A549 (cell line): ENCODE measurements at regions not wholly inside any gene's neighbourhood (a gene's known extent, or its start where the extent isn't known, plus 50 kb on each side); places are given as distances from the start of the nearest gene placed in this dataset.

Experiments used
- ATAC-seq, 2 experiments: fragments of 200-7000 bp in 1 of 2; fragments of >200 bp in 1 of 2; cut with Nextera tagmentation in 1 of 2; cut with Tn5 transposase in 1 of 2; 3 replicates each; pipeline versions ENCODE4 v1.8.0 to v1.9.1; 2018 to 2020; ENCODE audit warnings: mild to moderate bottlenecking in 1 of 2, moderate library complexity in 1 of 2
- CTCF ChIA-PET: fragments of 300-600 bp; sonication (Branson Sonifier 250); formaldehyde crosslinking; extraction: SDS; loops from one replicate; lab custom pipeline; 2021; ENCODE audit warnings: antibody characterized with exemption, inconsistent platforms; lab: Yijun Ruan, JAX
- POLR2A ChIA-PET: fragments of 350-600 bp; formaldehyde crosslinking; extraction: SDS; loops from one replicate; lab custom pipeline; 2021; ENCODE audit warnings: antibody characterized with exemption, inconsistent platforms; lab: Yijun Ruan, JAX
- DNase-seq, 2 experiments: peaks; one replicate each; pipeline versions ENCODE4 v3.0.0 to v3.0.0-alpha.2; 2011 to 2016; ENCODE audit warnings: low read depth in 1 of 2, low spot score in 1 of 2
- FAIRE-seq: peaks from 2 replicates; lab custom pipeline; 2011; peaks lifted over from hg19 to GRCh38; lab: Jason Lieb, UNC
- H3K27ac ChIP-seq, 2 experiments: fragments of >200 bp; sonication (Bioruptor Twin); formaldehyde crosslinking; 3 replicates each; pipeline ENCODE4 v1.5.1; 2016 to 2017
- H3K4me1 ChIP-seq: fragments of >200 bp; sonication (Bioruptor Twin); formaldehyde crosslinking; 3 replicates; pipeline ENCODE4 v1.6.1; 2016
- H3K4me2 ChIP-seq: fragments of >200 bp; sonication (Bioruptor Twin); formaldehyde crosslinking; 3 replicates; pipeline ENCODE4 v1.6.1; 2016
- H3K4me3 ChIP-seq: fragments of >200 bp; sonication (Bioruptor Twin); formaldehyde crosslinking; 3 replicates; pipeline ENCODE4 v1.5.1; 2016
- H3K9me3 ChIP-seq: fragments of >200 bp; sonication (Bioruptor Twin); formaldehyde crosslinking; 3 replicates; pipeline ENCODE4 v1.6.1; 2016
- BCL3 ChIP-seq: fragments of >200 bp; sonication (Bioruptor Twin); formaldehyde crosslinking; IDR thresholded peaks from 3 replicates; pipeline ENCODE4 v1.6.1; 2016
- BHLHE40 ChIP-seq: IDR thresholded peaks from 2 replicates; pipeline ENCODE4 v1.6.1; 2012; ENCODE audit warnings: low read depth, low read length, inconsistent platforms
- CBX2 ChIP-seq: fragments of 200-600 bp; sonication (generic); IDR thresholded peaks from 2 replicates; pipeline ENCODE4 v1.6.1; 2016; ENCODE audit warnings: low read depth, mild to moderate bottlenecking, borderline replicate concordance
- ESRRA ChIP-seq: fragments of 150-350 bp; IDR thresholded peaks from 2 replicates; pipeline ENCODE4 v1.6.1; 2014; ENCODE audit warnings: mild to moderate bottlenecking, low read length, borderline replicate concordance
- GATA3 ChIP-seq: IDR thresholded peaks from 2 replicates; pipeline ENCODE4 v1.6.1; 2012; ENCODE audit warnings: borderline replicate concordance
- HES2 ChIP-seq: fragments of >200 bp; sonication (Bioruptor Twin); formaldehyde crosslinking; IDR thresholded peaks from 2 replicates; pipeline ENCODE4 v1.6.1; 2016
- HMGXB4 ChIP-seq: fragments of 250-450 bp; sonication (Bioruptor Pico); IDR thresholded peaks from 2 replicates; pipeline ENCODE4 v1.5.0; 2021; ENCODE audit warnings: mild to moderate bottlenecking, moderate library complexity, borderline replicate concordance
- HOXB13 ChIP-seq: fragments of 250-450 bp; sonication (Bioruptor Pico); IDR thresholded peaks from 2 replicates; pipeline ENCODE4 v1.5.0; 2020; ENCODE audit warnings: low read depth, mild to moderate bottlenecking, moderate library complexity
- HOXB5 ChIP-seq: fragments of 250-450 bp; sonication (Bioruptor Pico); IDR thresholded peaks from 2 replicates; pipeline ENCODE4 v1.5.0; 2020; ENCODE audit warnings: mild to moderate bottlenecking, moderate library complexity
- MAFK ChIP-seq: fragments of 450-650 bp; IDR thresholded peaks from 2 replicates; pipeline ENCODE4 v1.6.1; 2014; ENCODE audit not compliant: partially characterized antibody
- MAZ ChIP-seq: fragments of 150-350 bp; IDR thresholded peaks from 2 replicates; pipeline ENCODE4 v1.6.1; 2014; ENCODE audit warnings: antibody characterized with exemption, low read depth, low read length, borderline replicate concordance
- NR3C1 ChIP-seq: fragments of >200 bp; sonication (Bioruptor Twin); formaldehyde crosslinking; IDR thresholded peaks from 3 replicates; pipeline ENCODE4 v1.6.1; 2017
- PHF8 ChIP-seq: fragments of 200-600 bp; sonication (generic); IDR thresholded peaks from 2 replicates; pipeline ENCODE4 v1.6.1; 2016; ENCODE audit warnings: low read depth, mild to moderate bottlenecking, antibody characterized with exemption, moderate library complexity, borderline replicate concordance
- POLR2A ChIP-seq: IDR thresholded peaks from 2 replicates; pipeline ENCODE4 v1.6.1; 2012; ENCODE audit warnings: mild to moderate bottlenecking, low read length
- RFX5 ChIP-seq: fragments of 450-650 bp; IDR thresholded peaks from 2 replicates; pipeline ENCODE4 v1.7.1; 2014; ENCODE audit warnings: antibody characterized with exemption, mild to moderate bottlenecking, moderate library complexity
- ZC3H11A ChIP-seq: fragments of 450-650 bp; IDR thresholded peaks from 2 replicates; pipeline ENCODE4 v1.6.1; 2014; ENCODE audit warnings: antibody characterized with exemption, mild to moderate bottlenecking
- ZSCAN20 ChIP-seq: fragments of 250-450 bp; sonication (Bioruptor Pico); IDR thresholded peaks from 2 replicates; pipeline ENCODE4 v1.8.0; 2022; ENCODE audit warnings: mild to moderate bottlenecking, moderate library complexity
- WGBS: methylation state at CpG from one replicate; pipeline ENCODE4 v1.1.6; 2017; ENCODE audit errors: missing lambda C conversion rate; 5-methylcytosine and 5-hydroxymethylcytosine counted together
- TF ChIP-seq, protein P1 (sequence below): fragments of >200 bp; sonication (Bioruptor Twin); formaldehyde crosslinking; IDR thresholded peaks from 3 replicates; pipeline ENCODE4 v1.5.1; 2016
- TF ChIP-seq, protein P2 (sequence below): fragments of 450-650 bp; IDR thresholded peaks from 2 replicates; pipeline ENCODE4 v1.6.1; 2014; ENCODE audit warnings: antibody characterized with exemption
- TF ChIP-seq, protein P3 (sequence below): IDR thresholded peaks from 2 replicates; pipeline ENCODE4 v1.6.1; 2012
- TF ChIP-seq, protein P4 (sequence below): fragments of 250-450 bp; sonication (Bioruptor Pico); IDR thresholded peaks from 2 replicates; pipeline ENCODE4 v1.5.0; 2020; ENCODE audit warnings: low read depth, mild to moderate bottlenecking, moderate library complexity

DNA sequence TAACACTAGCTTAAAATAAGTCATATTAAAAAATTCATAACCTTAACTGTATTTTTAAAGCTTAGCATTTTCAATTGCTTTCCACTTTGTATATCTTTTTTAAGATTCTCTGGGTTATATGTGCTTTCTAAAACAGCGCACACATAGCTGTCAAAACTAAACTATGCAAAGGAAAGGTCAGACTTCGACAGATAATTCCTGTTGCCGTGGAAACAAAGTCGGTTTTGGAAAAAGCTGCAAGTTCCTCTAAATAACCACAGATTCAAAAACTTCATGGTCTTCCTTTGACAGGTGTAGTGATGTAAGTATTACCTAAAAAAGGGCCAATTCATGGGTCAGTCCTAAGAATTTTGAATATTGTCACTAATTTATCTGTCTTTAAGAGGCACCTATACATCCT, 249.6 kb upstream of the TFPI start:
- Histone ChIP-seq H3K4me2 (no peak overlapping the region), H3K27ac (no peak overlapping the region), H3K4me1 (no peaks in the 10 kb centered on the region), H3K4me3 (no peak overlapping the region), H3K9me3 (no peaks in the 10 kb centered on the region; the same call in 2 of the 3 replicates)
- TF ChIP-seq MAZ: no peak
- no peak for TF ChIP-seq POLR2A
- no peak for TF ChIP-seq HOXB5 (CRISPR knock-in tag)
- TF ChIP-seq, protein P1, sequence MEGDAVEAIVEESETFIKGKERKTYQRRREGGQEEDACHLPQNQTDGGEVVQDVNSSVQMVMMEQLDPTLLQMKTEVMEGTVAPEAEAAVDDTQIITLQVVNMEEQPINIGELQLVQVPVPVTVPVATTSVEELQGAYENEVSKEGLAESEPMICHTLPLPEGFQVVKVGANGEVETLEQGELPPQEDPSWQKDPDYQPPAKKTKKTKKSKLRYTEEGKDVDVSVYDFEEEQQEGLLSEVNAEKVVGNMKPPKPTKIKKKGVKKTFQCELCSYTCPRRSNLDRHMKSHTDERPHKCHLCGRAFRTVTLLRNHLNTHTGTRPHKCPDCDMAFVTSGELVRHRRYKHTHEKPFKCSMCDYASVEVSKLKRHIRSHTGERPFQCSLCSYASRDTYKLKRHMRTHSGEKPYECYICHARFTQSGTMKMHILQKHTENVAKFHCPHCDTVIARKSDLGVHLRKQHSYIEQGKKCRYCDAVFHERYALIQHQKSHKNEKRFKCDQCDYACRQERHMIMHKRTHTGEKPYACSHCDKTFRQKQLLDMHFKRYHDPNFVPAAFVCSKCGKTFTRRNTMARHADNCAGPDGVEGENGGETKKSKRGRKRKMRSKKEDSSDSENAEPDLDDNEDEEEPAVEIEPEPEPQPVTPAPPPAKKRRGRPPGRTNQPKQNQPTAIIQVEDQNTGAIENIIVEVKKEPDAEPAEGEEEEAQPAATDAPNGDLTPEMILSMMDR: no peak
- TF ChIP-seq PHF8: no peak
- no peak for TF ChIP-seq BCL3
- TF ChIP-seq CBX2: no peak
- TF ChIP-seq, protein P2, sequence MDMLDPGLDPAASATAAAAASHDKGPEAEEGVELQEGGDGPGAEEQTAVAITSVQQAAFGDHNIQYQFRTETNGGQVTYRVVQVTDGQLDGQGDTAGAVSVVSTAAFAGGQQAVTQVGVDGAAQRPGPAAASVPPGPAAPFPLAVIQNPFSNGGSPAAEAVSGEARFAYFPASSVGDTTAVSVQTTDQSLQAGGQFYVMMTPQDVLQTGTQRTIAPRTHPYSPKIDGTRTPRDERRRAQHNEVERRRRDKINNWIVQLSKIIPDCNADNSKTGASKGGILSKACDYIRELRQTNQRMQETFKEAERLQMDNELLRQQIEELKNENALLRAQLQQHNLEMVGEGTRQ: no peak
- no peak for TF ChIP-seq HES2
- TF ChIP-seq, protein P3, sequence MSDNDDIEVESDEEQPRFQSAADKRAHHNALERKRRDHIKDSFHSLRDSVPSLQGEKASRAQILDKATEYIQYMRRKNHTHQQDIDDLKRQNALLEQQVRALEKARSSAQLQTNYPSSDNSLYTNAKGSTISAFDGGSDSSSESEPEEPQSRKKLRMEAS: no peak
- no peak for TF ChIP-seq RFX5
- no peak for TF ChIP-seq ZC3H11A
- no peak for TF ChIP-seq ZSCAN20 (CRISPR knock-in tag)
- no peak for TF ChIP-seq BHLHE40
- TF ChIP-seq HOXB13 (CRISPR knock-in tag): no peak
- no peak for TF ChIP-seq ESRRA
- TF ChIP-seq HMGXB4 (CRISPR knock-in tag): no peak
- WGBS: 67% methylated on average over 4 of the region's 4 CpGs
- DNase-seq (no peak), FAIRE-seq (no peak), ATAC-seq (no peak)
- CTCF ChIA-PET: interaction anchor here (0.6 kb wide), 1 partner anchor 1154 kb away, joined by 3 read pairs; no protein-coding TSS in a partner anchor
- POLR2A ChIA-PET: no interaction called here

DNA sequence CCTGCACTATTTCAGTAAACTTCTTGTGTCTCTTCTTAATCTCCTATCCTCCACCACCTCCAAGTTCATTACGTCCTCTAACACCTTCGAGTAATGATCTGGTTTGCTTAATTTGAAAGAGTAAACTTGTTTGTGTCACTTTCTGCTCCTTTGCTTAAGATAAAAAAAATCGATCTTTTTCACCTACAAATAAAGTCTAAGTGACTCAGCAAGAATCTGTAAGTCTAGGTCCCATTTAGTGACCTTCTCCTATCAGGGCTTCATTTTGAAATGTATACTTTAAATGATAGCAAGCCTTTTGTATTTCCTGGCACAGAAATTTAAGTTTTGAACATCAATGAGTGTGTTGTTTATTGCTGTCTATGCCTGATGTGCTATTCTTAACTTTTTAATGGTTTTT, 260.9 kb upstream of the TFPI start:
- ATAC-seq (no peak), FAIRE-seq (no peak), DNase-seq (no peak)
- POLR2A ChIA-PET: no interaction called here
- no peak for TF ChIP-seq ZC3H11A
- no peak for TF ChIP-seq GATA3
- peak; percentile 31 for TF ChIP-seq MAFK
- TF ChIP-seq NR3C1: no peak
- TF ChIP-seq ESRRA: no peak
- TF ChIP-seq, protein P4, sequence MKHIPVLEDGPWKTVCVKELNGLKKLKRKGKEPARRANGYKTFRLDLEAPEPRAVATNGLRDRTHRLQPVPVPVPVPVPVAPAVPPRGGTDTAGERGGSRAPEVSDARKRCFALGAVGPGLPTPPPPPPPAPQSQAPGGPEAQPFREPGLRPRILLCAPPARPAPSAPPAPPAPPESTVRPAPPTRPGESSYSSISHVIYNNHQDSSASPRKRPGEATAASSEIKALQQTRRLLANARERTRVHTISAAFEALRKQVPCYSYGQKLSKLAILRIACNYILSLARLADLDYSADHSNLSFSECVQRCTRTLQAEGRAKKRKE: no peak
- Histone ChIP-seq H3K4me2 (no peak overlapping the region; the same call in 2 of the 3 replicates), H3K27ac (no peak overlapping the region), H3K9me3 (no peaks in the 10 kb centered on the region), H3K4me3 (no peak overlapping the region), H3K4me1 (peaks cover 9% of the 10 kb centered on the region)
- 64% methylated on average over 3 of the region's 3 CpGs for WGBS
- CTCF ChIA-PET: no interaction called here
